ENCODE measurements at regions not wholly inside any gene's neighbourhood (a gene's known extent, or its start where the extent isn't known, plus 50 kb on each side); places are given as distances from the start of the nearest gene placed in this dataset.

DNA sequence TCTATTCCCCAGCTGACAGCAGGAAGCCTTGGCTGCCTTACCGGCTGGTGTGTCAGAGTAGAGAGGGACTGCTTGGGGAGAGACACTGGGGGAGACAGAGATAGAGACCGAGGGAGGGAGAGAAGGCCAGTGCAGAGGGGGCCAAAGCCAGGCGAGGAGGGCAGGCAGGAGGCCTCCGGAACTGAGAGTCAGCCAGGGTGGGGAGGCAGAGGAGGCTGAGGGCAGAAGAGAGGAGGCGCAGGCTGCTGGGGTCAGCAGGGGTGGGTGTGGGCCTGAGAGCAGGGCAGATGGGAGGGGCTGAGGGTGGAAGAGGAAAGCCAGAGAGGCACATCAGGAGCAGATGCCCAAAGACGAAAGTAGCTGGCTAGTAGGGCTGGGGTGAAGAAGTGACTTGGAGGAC, 57.2 kb upstream of the PAX2 start:
- CTCF ChIA-PET = no interaction called here
- Mint-ChIP-seq H3K27ac (no peak overlapping the region), H3K9me3 (no peaks in the 10 kb centered on the region), H3K4me3 (no peak overlapping the region), H3K4me1 (no peaks in the 10 kb centered on the region), H3K36me3 (no peaks in the 10 kb centered on the region), H3K27me3 (peaks cover 88% of the 10 kb centered on the region)
- DNase-seq = no peak

- H3K27ac Mint-ChIP-seq = no peak overlapping the region
- CTCF ChIA-PET = interaction anchor here (0.6 kb wide), 1 partner anchor 347 kb away, joined by 4 read pairs; no protein-coding TSS in a partner anchor
- peaks cover 43% of the 10 kb centered on the region for H3K27me3 Mint-ChIP-seq
- no peaks in the 10 kb centered on the region for H3K9me3 Mint-ChIP-seq
- H3K4me1 Mint-ChIP-seq = no peaks in the 10 kb centered on the region
- DNase-seq = no peak
- H3K36me3 Mint-ChIP-seq = no peaks in the 10 kb centered on the region
- H3K4me3 Mint-ChIP-seq = no peak overlapping the region
These were observed 51.6 kb upstream of the PAX2 start for GRCh38 chr10:100693821-100694220.

Measured in activated naive CD4-positive, alpha-beta T cell treated with anti-CD3 and anti-CD28 coated beads, Interleukin-2, amount 10 ng/mL, durations not matched to agents 7 days and 5 days (primary cell).